Activated CD8-positive, alpha-beta memory T cell treated with anti-CD3 and anti-CD28 coated beads for 24 hours (primary cell): ENCODE measurements at regions not wholly inside any gene's neighbourhood (a gene's known extent, or its start where the extent isn't known, plus 50 kb on each side); places are given as distances from the start of the nearest gene placed in this dataset.
"Not testable (repeated sequence)": the region's sequence is repeated elsewhere in the genome, so short reads cannot be mapped to it uniquely, and the experiment has no call there.

Source experiments
- DNase-seq: peaks from one replicate; pipeline ENCODE4 v3.0.0-alpha.2; 2020

DNA sequence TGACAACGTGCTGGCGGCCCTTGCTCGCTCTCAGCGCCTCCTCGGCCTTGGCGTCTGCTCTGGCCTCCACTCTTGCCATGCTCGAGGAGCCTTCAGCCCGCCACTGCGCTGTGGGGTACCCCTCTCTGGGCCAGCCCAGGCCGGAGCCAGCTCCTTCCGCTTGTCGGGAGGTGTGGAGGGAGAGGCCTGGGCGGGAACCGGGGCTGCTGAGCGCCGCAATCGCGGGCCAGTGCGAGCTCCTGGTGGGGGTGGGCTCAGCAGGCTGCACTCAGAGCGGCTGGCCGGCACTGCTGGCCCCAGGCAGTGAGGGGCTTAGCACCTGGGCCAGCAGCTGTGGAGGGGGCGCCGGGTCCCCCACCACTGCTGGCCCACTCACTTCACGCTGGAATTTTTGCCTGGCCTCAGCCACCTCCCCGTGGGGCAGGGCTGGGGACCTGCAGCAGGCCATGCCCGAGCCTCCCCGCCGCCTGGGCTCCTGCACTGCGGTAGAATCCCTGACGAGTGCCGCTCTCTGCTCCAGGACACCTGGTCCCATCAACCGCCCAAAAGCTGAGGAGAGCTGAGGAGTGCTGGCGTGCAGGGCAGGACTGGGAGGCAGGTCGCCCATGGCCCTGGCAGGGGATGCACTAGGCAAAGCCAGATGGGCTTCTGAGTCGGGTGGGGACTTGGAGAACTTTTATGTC is 372.2 kb upstream of the NRG3 start:
- no peak for DNase-seq

DNA sequence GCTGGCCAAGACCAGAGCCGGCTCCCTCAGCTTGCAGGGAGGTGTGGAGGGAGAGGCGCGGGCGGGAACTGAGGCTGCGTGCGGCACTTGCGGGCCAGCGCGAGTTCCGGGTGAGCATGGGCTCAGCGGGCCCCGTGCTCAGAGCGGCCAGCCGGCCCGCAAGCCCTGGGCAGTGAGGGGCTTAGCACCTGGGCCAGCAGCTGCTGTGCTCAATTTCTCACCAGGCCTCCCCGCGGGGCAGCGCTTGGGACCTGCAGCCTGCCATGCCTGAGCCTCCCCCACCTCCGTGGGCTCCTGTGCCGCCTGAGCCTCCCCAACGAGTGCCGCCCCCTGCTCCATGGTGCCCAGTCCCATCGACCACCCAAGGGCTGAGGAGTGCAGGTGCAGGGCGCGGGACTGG is 369.2 kb upstream of the NRG3 start:
- DNase-seq: not testable (repeated sequence)

DNA sequence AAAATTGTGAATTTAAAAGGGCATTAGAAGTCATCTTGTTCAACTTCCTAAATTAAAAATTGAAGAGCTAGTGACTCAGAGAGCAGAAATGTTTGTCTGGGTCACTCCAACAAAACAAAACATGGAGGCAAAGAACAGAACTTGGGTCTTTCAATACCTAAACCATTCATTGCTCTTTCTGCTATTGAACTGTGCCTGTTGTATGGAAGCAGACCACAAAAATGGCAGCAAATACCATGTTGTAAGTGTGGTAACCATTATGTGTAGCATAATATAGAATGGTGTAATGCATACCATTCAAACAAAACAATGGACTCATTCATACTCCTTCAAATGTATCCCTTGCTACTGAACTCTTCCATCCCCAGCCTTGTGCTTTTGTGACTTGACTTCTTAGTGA is 360.2 kb upstream of the NRG3 start:
- no peak for DNase-seq

DNA sequence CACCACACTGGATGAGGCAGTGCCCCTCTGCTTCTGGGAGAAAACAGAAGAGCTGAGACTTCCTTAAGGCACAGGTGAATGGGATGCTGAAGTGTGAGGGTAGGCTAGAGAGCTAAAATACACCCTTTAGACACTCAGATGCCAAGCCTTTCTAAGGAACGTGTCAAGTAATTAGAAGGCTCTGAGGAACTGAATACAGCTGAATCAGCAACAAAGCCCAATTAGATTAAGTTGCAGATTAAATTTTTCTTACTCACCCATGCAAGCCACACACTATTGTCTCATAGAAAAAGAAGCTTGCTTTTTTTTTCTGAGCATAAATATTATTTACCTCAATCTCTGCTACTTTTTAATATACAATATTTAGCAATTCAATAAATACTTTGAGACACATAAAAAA is 354.3 kb upstream of the NRG3 start:
- no peak for DNase-seq

DNA sequence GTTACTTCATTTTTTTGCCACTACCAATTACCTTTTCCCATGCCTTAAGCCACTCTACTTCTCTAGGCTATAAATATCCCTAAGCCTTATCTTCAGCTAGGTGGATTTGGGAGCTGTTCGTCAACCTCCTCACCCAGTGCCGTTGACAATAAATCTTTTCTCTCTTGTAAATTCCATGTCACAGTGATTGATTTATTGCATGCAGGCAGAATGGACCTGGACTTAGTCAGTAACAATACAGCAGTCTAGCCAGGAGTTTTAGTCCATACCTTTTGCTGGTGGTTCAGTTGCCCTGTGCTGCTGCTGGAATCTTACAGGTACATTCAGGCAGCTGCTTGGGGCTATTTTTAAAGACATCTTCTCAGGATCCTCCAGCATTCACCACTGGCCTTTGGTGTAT is 350.5 kb upstream of the NRG3 start:
- no peak for DNase-seq

DNA sequence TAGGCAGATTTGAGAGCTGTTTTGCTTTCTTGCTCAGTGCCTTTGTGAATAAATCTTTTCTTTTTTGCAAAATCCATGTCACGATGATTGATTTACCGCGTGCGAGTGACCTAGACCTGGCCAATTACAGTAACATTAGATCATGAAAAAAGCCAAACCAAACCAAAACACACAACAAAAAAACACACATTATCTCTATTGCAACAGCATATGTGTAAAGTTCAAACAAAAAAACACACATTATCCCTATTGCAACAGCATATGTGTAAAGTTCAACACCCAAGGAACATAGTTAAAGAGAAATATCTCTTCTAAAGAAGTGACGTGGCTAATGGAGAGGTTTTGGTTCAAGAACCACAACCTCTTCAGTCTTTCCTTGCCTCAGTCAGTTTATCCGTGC is 342.6 kb upstream of the NRG3 start:
- DNase-seq: no peak

DNA sequence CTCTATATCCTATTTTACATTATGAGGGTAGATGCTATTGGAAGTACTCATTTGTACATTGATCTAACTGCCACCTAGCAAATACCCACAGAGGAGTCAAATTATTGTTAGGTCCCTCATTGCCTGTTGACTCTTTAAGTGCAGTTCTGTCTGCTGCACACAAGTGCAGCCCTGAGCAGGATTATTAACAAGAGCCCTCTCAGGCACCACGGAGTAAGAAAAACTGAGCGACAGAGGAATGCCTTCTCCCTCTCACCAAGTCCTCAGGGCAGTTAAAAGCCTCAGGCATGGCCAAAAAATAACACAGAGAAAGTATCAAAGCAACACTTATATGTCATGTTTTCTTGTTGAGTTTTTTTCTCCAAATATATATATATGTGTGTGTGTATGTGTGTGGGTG is 340.0 kb upstream of the NRG3 start:
- DNase-seq: no peak

DNA sequence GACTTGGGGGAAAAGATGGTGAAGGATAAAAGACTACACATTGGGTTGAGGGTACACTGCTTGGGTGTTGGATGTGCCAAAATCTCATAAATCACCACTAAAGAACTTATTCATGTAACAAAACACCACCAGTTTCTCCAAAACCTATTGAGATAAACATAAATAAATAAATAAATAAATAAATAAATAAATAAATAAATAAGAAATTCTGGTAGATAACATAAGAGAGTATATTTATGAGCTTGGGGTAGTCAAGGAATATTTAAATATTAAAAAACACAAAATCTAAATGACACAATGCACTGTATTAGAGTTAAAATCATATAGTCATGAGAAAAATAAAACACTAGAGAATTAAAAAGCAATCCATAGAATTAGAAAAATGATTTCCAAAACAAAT is 333.5 kb upstream of the NRG3 start:
- no peak for DNase-seq

DNA sequence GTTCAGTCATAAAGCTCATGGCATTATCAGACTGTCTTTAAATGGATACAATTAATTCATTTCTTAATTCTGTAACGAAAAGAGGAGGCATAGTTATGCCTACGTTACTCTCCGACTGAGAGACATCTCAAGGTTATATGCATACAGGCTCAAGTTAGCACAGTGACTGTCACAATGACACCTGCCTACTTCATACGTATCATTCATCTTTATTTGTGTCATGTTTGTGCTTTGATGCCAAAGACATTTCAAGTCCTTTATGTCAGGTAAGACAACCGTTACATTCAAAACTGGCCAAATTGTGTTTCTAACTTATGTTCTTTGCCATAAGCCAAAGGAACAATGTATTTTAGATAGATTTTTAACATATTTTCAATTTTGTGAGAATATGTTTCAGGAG is 328.8 kb upstream of the NRG3 start:
- DNase-seq: no peak

DNA sequence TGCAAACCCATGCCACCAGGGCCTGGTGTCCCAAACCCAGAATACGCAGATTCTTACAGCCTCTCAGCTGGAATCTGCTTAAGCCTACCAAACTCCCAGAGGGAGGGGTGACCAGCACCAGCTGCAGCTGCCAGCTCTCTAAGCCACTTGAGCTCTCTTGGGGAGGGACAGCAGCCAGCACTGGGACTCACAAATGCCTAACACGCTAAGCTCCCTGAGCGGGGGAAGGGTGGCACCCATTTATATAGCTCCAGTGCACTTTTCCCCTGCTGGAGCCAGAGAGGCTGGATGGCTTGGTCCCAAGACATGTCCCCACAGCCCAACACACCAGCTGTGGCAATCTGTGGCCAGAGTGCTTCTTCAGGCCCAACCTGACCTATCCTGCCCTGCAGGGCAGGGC is 326.8 kb upstream of the NRG3 start:
- no peak for DNase-seq

DNA sequence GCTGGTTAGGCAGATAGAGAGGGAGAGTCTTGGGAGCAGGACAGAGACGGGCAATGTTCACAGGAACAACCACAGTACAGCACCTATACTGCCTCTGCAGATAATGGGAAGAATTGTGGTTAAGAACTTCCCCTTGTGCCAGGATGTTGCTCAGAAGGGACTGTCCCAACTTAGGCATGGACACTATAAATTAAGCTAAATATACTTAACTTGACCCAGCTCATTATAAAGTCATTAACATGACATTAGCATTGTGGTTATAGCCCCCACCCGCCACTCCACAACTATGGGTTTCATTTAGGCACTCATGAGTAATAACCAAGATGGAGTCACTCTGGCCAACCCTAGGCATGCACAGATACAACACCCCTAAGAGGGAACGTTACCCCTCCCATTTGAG is 310.9 kb upstream of the NRG3 start:
- no peak for DNase-seq

DNA sequence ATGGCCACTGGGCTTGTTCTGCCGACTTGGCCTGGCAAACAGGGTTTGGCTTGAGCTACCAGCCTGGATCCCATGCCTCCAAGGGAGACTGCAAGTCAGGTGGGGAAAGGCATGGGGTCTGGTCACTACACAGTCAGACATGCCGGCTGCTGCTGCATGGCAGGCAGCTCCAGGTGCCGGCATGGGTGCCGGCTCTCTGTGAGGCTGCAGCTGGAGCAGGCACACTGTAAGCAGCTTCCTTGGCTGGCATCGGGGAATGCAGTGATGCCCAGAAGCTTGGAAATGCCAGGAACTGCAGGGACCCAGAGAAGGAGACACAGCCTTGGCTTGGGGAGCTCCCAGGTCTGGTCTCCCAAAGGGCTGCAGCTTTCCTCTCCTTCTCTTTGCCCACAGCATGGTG is 305.5 kb upstream of the NRG3 start:
- no peak for DNase-seq

DNA sequence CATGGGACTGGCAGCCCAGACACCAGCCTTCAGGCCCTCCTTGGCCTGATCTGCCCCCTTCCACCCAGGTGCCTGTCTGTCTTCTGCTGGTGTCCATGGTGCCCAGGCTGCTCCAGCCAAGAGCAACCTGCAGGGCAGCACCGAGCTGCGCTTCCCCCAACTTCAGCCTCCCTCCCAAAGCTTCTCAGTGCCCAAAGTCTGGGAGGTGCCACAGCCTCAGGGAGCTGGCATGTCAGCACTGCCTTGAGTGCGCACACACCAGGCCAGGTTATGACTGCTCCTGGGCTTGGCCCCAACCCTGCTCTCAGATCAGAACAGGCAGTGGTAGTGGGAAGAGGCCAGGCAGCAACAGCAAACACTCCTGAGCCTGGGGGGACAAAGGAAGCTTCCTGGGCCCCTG is 304.6 kb upstream of the NRG3 start:
- no peak for DNase-seq

DNA sequence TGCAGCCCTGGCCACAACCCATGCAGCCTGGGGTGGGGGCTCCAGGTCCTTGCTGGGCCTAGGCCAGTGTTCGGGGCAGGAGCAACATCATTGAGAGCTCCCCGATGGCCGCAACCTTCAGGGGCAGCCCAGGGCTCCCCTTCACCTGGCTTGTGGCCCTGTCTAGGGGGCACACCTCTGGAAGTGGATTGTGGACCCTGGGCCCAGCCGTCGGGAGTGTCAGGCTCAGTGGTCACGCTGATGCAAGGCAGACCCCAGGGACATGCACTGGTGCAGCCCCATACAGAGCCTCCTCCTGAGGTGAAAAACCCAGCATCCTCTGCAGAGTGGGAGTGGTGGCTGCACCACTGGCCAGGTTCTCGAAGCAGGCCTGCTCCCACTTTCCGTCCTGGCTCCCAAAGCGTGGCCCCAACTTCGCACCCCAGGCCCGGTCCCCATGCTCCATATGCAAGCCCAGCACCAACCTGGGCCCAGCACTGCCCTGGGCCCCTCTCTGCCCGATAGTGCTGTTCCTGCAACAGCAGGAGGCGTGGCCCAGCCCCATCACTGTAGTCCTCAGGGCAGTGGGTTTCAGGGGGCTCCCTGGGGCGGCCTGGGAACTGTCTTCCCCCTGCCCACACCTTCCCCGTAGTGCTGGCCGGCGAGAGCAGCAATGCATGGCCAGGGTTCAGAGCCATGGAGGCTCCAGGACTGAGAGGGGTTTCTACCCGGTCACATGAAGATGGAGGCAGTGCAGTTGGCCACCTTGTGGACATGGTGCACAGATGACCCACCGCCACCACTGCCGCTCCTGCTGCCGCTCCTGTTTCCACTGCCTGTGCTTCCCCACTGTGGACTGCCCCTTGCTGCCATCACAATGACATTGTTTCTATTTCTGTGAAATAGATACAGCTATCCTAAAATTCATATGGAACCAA is 303.9 kb upstream of the NRG3 start:
- no peak for DNase-seq

DNA sequence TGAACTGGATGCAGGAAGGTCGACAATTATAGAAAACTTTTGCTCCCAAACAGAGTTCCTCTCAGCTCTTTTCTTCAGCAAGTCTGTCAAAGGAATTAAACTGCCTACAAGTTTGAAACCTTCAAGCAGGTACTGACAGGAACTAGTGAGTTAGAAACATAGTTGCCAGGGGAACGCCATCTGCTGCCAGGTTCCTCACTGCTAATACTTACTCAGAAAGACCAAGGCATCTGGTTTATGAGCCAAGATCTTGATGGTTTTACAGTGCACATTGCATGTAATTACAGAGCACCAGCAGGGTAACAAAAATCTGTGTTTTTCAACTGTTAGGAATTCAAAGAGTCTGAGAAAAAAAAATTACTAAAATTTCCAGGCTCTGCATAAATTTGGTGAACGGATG is 300.0 kb upstream of the NRG3 start:
- no peak for DNase-seq

DNA sequence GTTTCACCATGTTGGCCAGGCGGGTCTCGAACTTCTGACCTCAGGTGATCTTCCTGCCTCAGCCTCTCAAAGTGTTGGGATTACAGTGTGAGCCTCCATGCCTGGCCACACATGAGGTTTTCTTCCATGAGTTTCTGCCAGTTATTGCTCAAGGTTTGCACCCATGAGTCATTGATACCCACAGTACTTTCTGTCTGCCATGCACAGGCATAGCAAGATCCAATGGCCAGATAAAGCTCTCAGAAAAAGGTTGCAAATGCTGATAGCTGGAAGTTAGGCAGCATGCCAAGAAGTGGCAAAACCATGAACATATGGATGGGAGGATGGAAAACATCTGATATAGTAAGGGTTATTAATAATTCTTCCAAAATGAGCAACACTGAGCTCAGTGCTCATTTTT is 298.7 kb upstream of the NRG3 start:
- DNase-seq: no peak

DNA sequence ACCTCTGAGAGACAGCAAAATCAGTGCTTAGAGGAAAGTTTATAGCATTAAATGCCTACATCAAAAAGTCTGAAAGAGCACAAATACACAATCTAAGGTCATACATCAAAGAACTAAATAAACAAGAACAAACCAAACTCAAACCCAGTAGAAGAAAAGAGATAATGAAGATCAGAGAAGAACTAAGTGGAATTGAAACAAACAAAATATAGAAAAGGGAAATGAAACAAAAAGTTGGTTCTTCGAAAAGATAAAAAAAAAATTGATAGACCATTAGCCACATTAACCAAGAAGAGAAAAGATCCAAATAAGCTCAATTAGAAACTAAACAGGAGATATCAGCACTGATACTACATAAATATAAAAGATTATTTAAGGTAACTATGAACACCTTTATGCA is 280.0 kb upstream of the NRG3 start:
- DNase-seq: no peak

DNA sequence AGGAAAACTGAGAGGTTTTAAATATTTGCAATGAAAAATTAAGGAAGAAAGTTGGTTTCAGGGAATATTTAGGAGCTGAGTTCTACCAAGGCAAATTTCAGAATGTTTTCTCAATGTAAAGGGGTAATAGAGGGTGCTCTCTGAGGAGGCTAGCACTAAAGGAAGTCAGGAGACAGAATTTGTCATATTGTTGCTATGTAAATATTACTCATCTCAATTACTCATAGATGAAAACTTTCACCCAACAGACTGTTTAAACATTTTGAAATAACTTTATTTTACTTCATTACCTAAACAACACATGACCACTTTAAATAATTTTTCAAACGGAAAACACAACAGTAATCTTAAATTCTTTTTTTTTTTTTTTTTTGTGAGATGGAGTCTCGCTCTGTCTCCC is 274.8 kb upstream of the NRG3 start:
- DNase-seq: no peak

DNA sequence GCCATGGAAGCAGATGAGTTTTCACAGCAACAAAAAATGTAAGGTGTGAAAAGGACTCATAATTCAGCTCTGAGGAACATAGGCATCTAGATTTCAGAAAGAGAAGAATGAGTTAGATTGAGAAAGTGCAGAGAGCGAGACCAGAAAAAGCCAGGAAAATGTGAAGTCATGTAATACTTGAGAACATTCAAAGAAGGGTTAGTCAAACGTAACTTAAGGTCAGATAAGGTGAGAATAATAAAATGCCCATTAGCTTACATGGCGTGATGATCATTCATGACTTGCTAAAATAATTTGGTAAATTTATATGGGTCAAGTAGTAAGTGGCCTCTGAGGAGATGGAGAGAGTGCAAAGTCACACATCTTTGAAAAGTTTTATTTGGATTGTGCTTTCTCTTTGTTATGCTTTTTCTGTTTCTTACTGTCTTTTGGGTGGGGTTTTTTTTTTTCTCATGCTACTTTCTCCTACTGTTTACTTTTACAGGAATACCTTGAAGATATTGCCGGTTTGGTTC is 271.8 kb upstream of the NRG3 start:
- no peak for DNase-seq

DNA sequence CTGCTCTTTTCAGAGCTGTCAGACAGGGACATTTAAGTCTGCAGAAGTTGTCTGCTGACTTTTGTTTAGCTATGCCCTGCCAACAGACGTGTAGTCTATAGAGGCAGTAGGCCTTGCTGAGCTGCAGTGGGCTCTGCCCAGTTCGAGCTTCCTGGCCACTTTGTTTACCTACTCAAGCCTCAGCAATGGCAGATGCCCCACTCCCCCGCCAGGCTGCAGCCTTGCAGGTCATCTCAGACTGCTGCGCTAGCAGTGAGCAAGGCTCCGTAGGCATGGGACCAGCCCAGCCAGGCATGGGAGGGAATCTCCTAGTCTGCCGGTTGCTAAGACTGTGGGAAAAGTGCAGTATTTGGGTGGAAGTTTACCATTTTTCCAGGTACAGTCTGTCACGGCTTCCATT is 230.5 kb upstream of the NRG3 start:
- DNase-seq: not testable (repeated sequence)

DNA sequence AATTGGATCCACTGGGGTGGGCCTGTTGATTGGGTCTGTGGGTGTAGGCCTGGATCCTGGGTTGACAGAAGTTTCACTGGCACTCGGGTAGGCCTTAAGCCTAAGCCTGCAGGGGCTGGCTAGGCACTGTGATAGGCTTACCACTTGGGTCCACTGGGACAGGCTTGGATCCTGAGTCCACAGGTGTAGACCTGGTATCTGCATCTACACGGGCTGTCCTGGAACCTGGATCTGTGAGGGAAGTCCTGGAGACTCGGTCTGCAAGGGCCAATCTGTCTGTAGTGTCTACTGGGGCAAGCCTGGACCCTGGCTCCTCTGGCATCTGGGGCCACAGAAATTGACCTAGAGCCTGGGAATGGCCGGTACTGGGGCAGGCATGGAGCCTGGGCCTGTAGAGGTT is 219.0 kb upstream of the NRG3 start:
- no peak for DNase-seq

DNA sequence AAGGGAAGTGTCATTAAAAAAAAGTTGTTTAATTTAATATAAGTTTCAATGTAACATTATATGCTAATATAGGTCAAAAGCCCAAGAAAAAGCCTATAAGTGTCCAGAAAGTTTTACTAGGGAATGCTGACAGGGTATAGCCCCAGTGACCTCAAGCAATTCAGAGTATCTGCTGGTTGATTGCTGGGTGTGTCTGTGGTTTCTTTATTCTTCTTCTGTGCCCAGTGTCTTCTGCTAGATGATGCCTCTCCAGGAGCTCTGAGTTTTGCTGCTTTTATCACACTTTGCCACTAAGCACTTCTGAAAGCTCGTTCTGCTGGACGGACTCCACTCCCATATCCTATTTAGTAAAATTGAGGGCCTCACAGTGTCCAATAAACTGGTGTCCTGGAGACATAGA is 212.2 kb upstream of the NRG3 start:
- DNase-seq: no peak

DNA sequence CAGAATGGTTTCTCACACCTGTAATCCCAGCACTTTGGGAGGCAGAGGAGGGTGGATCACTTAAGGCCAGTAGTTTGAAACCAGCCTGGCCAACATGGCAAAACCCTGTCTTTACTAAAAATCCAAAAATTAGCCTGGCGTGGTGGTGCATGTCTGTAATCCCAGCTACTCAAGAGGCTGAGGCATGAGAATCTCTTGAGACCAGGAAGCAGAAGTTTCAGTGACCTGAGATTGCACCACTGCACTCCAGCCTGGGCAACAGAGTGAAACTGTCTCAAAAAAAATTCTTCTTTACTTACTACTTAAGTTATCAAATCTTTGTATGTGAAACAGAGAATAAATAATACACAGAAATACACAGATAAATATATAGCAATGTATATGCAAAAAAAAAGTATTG is 210.2 kb upstream of the NRG3 start:
- not testable (repeated sequence) for DNase-seq

DNA sequence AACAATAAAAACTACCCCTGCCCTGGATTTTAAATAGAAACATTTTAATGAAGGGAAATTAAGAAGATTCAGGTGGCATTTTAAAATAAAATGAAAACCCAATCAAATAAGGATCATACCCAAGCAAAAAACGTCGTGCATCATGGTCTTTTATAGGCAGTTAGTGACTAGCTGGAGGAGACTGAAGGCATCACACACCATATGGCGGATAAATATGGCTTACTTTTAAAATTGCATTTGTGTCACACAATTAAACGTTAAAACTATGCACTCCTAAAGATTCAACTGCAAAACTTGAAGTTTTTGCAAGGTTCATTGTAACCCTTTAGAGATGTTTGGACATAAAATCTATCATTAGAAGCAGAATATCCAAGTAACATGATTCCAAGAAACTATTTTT is 200.1 kb upstream of the NRG3 start:
- no peak for DNase-seq

DNA sequence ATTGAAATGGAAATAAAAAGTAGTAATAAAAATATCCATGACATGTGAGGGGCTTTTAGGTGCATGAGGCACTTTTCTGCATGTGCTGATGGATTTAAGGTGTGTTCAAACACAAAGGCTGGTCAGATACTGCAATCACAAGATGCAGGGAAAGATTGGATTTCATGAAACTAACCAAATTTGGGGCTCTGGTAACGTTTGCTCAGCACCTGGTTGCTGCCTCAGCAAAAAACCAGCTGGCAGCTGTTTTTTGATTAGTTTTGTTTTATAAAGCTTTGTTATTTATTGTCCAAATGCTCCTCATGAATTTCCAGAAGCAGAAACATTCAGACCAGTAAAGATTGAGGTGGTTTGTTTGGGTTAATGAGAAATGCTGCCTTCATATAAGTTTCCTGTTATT is 195.7 kb upstream of the NRG3 start:
- no peak for DNase-seq
